HepG2 (cell line): ENCODE measurements at regions not wholly inside any gene's neighbourhood (a gene's known extent, or its start where the extent isn't known, plus 50 kb on each side); places are given as distances from the start of the nearest gene placed in this dataset.

Experiments
- ATAC-seq: fragments of 200-7000 bp; cut with Tn5 transposase; 3 replicates; pipeline ENCODE4 v1.9.1; 2020; ENCODE audit warnings: mild to moderate bottlenecking, moderate library complexity
- BruUV-seq: library from RNA; stranded (reverse); fragments of 400-500 nt; replicated peaks from 2 replicates; lab custom pipeline; 2021; lab: Mats Ljungman, UMichigan
- CTCF ChIA-PET: fragments of 300-600 bp; formaldehyde crosslinking; extraction: SDS; loops from one replicate; lab custom pipeline; 2021; ENCODE audit warnings: low total read pairs, inconsistent platforms, low intra/inter-chr PET ratio; lab: Yijun Ruan, JAX
- POLR2A ChIA-PET: fragments of 350-600 bp; sonication (Branson Sonifier 250); formaldehyde crosslinking; loops from one replicate; lab custom pipeline; 2020; ENCODE audit warnings: antibody characterized with exemption, inconsistent platforms; lab: Yijun Ruan, JAX
- DNase-seq: peaks from one replicate; pipeline ENCODE4 v3.0.0-alpha.2; 2015; ENCODE audit warnings: low spot score
- FAIRE-seq: peaks from 3 replicates; lab custom pipeline; 2011; peaks lifted over from hg19 to GRCh38; lab: Jason Lieb, UNC
- H2AFZ ChIP-seq: one replicate; pipeline ENCODE4 v1.6.1; 2011; ENCODE audit warnings: low read length, inconsistent platforms
- H3K27ac ChIP-seq: fragments of 300-600 bp; 3 replicates; pipeline ENCODE4 v1.8.0; 2011; ENCODE audit warnings: mixed run types, mild to moderate bottlenecking, mixed read lengths, low read length, inconsistent platforms; ENCODE audit not compliant: insufficient read depth; ENCODE audit errors: extremely low read length
- H3K27me3 ChIP-seq, 2 experiments: fragments of 200-600 bp in 1 of 2; 2 replicates in 1 of 2; 3 replicates in 1 of 2; pipeline versions ENCODE4 v1.6.0 to v1.8.0; 2011; ENCODE audit warnings: low read length in 2 of 2, mild to moderate bottlenecking in 2 of 2, moderate library complexity in 2 of 2, inconsistent platforms in 1 of 2; ENCODE audit not compliant: insufficient read depth in 2 of 2, control insufficient read depth in 1 of 2
- H3K36me3 ChIP-seq, 2 experiments: fragments of 200-600 bp in 1 of 2; replicated peaks in 1 of 2; 2 replicates in 1 of 2; 3 replicates in 1 of 2; pipeline versions ENCODE4 v1.5.1 to v1.8.0; 2011; ENCODE audit warnings: low read length in 2 of 2, inconsistent platforms in 1 of 2; ENCODE audit not compliant: insufficient read depth in 2 of 2, control insufficient read depth in 1 of 2
- H3K4me1 ChIP-seq: 2 replicates; pipeline ENCODE4 v1.5.1; 2012; ENCODE audit warnings: low read length, inconsistent platforms; ENCODE audit not compliant: insufficient read depth
- H3K4me2 ChIP-seq: 2 replicates; pipeline ENCODE4 v1.6.0; 2011; ENCODE audit warnings: low read depth, low read length, inconsistent platforms
- H3K4me3 ChIP-seq, 3 experiments: fragments of 200-600 bp in 1 of 3; sonication (generic), shearing (Covaris generic) in 1 of 3; replicated peaks in 1 of 3; 2 replicates each; pipeline ENCODE4 v1.5.1; 2011 to 2016; ENCODE audit warnings: low read length in 3 of 3, inconsistent platforms in 2 of 3, low read depth in 2 of 3, mild to moderate bottlenecking in 2 of 3, control low read depth in 1 of 3, mixed read lengths in 1 of 3; ENCODE audit not compliant: insufficient read depth in 1 of 3
- H3K79me2 ChIP-seq: one replicate; pipeline ENCODE4 v1.6.1; 2011; ENCODE audit warnings: low read length, inconsistent platforms; ENCODE audit not compliant: insufficient read depth
- H3K9ac ChIP-seq: 2 replicates; pipeline ENCODE4 v1.6.0; 2011; ENCODE audit warnings: mild to moderate bottlenecking, low read depth, low read length, inconsistent platforms; ENCODE audit not compliant: insufficient read depth
- H3K9me3 ChIP-seq: 2 replicates; pipeline ENCODE4 v1.5.1; 2012; ENCODE audit warnings: mild to moderate bottlenecking, low read length
- H4K20me1 ChIP-seq: 2 replicates; pipeline ENCODE4 v1.6.0; 2011; ENCODE audit warnings: inconsistent platforms, mild to moderate bottlenecking, low read length, moderate library complexity; ENCODE audit not compliant: insufficient read depth
- ETV5 ChIP-seq: IDR thresholded peaks from 2 replicates; pipeline ENCODE4 v1.6.1; 2018; ENCODE audit warnings: missing biosample characterization, missing genetic modification reagents, inconsistent platforms, borderline replicate concordance
- FOXC1 ChIP-seq: sonication (generic); formaldehyde crosslinking; IDR thresholded peaks from 2 replicates; pipeline ENCODE4 v1.8.0; 2022; ENCODE audit warnings: mild to moderate bottlenecking, missing genetic modification reagents, borderline replicate concordance
- HIVEP1 ChIP-seq: sonication (generic); formaldehyde crosslinking; IDR thresholded peaks from 2 replicates; pipeline ENCODE4 v1.4.0; 2020; ENCODE audit warnings: mild to moderate bottlenecking, missing genetic modification reagents
- HNRNPK ChIP-seq: fragments of 200-400 bp; formaldehyde crosslinking; IDR thresholded peaks from 2 replicates; pipeline ENCODE4 v1.6.1; 2018; ENCODE audit warnings: low read length, low read depth, moderate library complexity, mild to moderate bottlenecking; ENCODE audit not compliant: poor library complexity, severe bottlenecking
- KDM1A ChIP-seq: IDR thresholded peaks from 2 replicates; pipeline ENCODE4 v1.6.1; 2016; ENCODE audit warnings: missing compliant biosample characterization
- RAD21 ChIP-seq: fragments of 450-650 bp; formaldehyde crosslinking; IDR thresholded peaks from 2 replicates; pipeline ENCODE4 v1.5.0; 2020; ENCODE audit warnings: mild to moderate bottlenecking
- ZBTB26 ChIP-seq: IDR thresholded peaks from 2 replicates; pipeline ENCODE4 v1.6.1; 2016; ENCODE audit warnings: missing compliant biosample characterization, missing genetic modification reagents, borderline replicate concordance
- ZFP36 ChIP-seq: fragments of 150-350 bp; IDR thresholded peaks from 2 replicates; pipeline ENCODE4 v1.6.1; 2018; ENCODE audit warnings: borderline replicate concordance, low read length, low read depth; ENCODE audit not compliant: partially characterized antibody
- ZNF24 ChIP-seq: fragments of 450-650 bp; IDR thresholded peaks from 2 replicates; pipeline ENCODE4 v1.6.1; 2017; ENCODE audit warnings: antibody characterized with exemption, mild to moderate bottlenecking
- ZNF292 ChIP-seq: sonication (generic); formaldehyde crosslinking; IDR thresholded peaks from 2 replicates; pipeline ENCODE4 v1.8.1; 2022; ENCODE audit warnings: mild to moderate bottlenecking, low read depth, missing genetic modification reagents, borderline replicate concordance
- ZNF329 ChIP-seq: sonication (generic); formaldehyde crosslinking; IDR thresholded peaks from 2 replicates; pipeline ENCODE4 v1.9.0; 2021; ENCODE audit warnings: low read depth, mild to moderate bottlenecking, missing genetic modification reagents
- ZNF34 ChIP-seq: sonication (generic); formaldehyde crosslinking; IDR thresholded peaks from 2 replicates; pipeline ENCODE4 v1.4.0; 2020; ENCODE audit warnings: mild to moderate bottlenecking, missing genetic modification reagents, borderline replicate concordance
- ZNF543 ChIP-seq: sonication (generic); formaldehyde crosslinking; IDR thresholded peaks from 2 replicates; pipeline ENCODE4 v1.4.0; 2020; ENCODE audit warnings: mild to moderate bottlenecking, missing genetic modification reagents
- WGBS: methylation state at CpG from one replicate; pipeline ENCODE4 v1.1.6; 2017; ENCODE audit warnings: low lambda C conversion rate; 5-methylcytosine and 5-hydroxymethylcytosine counted together
- in situ Hi-C: cut with HindIII; loops from 2 replicates; pipeline ENCODE4 v1.10.0; 2017; ENCODE audit warnings: low pct_unique_long_range_greater_than_20kb; ENCODE audit not compliant: extremely low pct_ligation_motif_present
- intact Hi-C: fragments of 100-400 bp; cut with micrococcal nuclease; formaldehyde crosslinking; loops from one replicate; pipeline ENCODE4 v1.10.0; 2022; ENCODE audit not compliant: unreplicated experiment

- BruUV-seq: no TSS peak
Observed at GRCh38 chr7:52270301-52270700, 765.1 kb upstream of the POM121L12 start.

GRCh38 chr7:52269669-52270068 lies 765.8 kb upstream of the POM121L12 start:
- Histone ChIP-seq H3K4me3 (no peak overlapping the region), H3K79me2 (no peaks in the 10 kb centered on the region), H4K20me1 (no peaks in the 10 kb centered on the region), H3K27me3 (no peaks in the 10 kb centered on the region), H3K36me3 (no peaks in the 10 kb centered on the region), H3K9ac (no peak overlapping the region), H3K9me3 (no peaks in the 10 kb centered on the region), H3K4me2 (no peak overlapping the region), H3K27ac (no peak overlapping the region), H3K4me1 (no peaks in the 10 kb centered on the region), H2AFZ (no peak overlapping the region)
- no peak for TF ChIP-seq ZNF24
- DNase-seq: no peak
- no peak for FAIRE-seq
- in situ Hi-C loops (no loop called here), intact Hi-C loops (no loop called here)
- ATAC-seq: no peak
- CTCF ChIA-PET: no interaction called here
- 2% methylated on average over 2 of the region's 2 CpGs for WGBS
- BruUV-seq: no TSS peak
- POLR2A ChIA-PET: no interaction called here

More at GRCh38 chr7:52270301-52270700, 765.1 kb upstream of the POM121L12 start:
- no peak overlapping the region for H3K9ac ChIP-seq
- in situ Hi-C loops: no loop called here
- no peaks in the 10 kb centered on the region for H3K27me3 ChIP-seq
- H3K9me3 ChIP-seq: no peaks in the 10 kb centered on the region
- DNase-seq (no peak), ATAC-seq (no peak), FAIRE-seq (no peak)
- H4K20me1 ChIP-seq: no peaks in the 10 kb centered on the region
- intact Hi-C loops: no loop called here
- no peak overlapping the region for H2AFZ ChIP-seq
- no peak overlapping the region for H3K4me2 ChIP-seq
- no peaks in the 10 kb centered on the region for H3K36me3 ChIP-seq
- no peaks in the 10 kb centered on the region for H3K4me1 ChIP-seq
- POLR2A ChIA-PET: no interaction called here
- H3K27ac ChIP-seq: no peak overlapping the region
- 28% methylated on average over 3 of the region's 3 CpGs for WGBS
- CTCF ChIA-PET: no interaction called here
- no peak overlapping the region for H3K4me3 ChIP-seq
- H3K79me2 ChIP-seq: no peaks in the 10 kb centered on the region
- TF ChIP-seq HNRNPK (no peak), ZNF543 (CRISPR knock-in tag) (no peak), ETV5 (CRISPR knock-in tag) (no peak), ZBTB26 (CRISPR knock-in tag) (no peak), HIVEP1 (CRISPR knock-in tag) (no peak), FOXC1 (CRISPR knock-in tag) (no peak), ZFP36 (no peak), ZNF329 (no peak), RAD21 (CRISPR knock-in tag) (no peak), KDM1A (CRISPR knock-in tag) (no peak), ZNF34 (CRISPR knock-in tag) (no peak), ZNF292 (CRISPR knock-in tag) (no peak)
